ENCODE measurements at regions not wholly inside any gene's neighbourhood (a gene's known extent, or its start where the extent isn't known, plus 50 kb on each side); places are given as distances from the start of the nearest gene placed in this dataset.

DNA sequence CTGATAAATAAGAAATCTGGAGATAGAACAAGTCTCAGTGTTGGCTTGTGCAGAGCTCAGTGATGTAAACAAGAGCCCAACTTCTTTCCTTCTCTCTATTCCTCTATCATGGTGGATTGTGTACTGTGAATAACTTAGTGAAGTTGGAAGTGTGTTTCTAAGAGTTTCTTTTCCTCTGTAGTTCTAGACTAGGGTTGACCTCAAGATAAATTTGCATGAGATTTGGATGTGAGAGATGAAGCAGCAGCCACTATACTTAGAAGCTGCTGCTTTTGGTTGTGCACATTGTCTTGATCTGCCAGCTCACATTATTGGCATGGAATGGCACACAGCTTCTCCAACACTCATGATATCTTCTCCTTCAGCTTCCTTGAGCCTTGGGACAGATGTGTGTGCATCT, 198.9 kb upstream of the ZP4 start:
- no peaks in the 10 kb centered on the region for H3K36me3 ChIP-seq (ENCODE audit: control insufficient read depth, insufficient read depth, low read length)
- Mint-ChIP-seq H3K4me1 (no peaks in the 10 kb centered on the region), H3K27ac (no peak overlapping the region), H3K27me3 (no peaks in the 10 kb centered on the region), H3K36me3 (no peaks in the 10 kb centered on the region), H3K9me3 (peaks cover 0 to 27% (median 4%) of the 10 kb centered on the region in 7 donors), H3K4me3 (no peak overlapping the region)
- H3K27me3 ChIP-seq (ENCODE audit: control insufficient read depth, insufficient read depth, low read length) = no peaks in the 10 kb centered on the region
- no peak for ATAC-seq (ENCODE audit: low read depth in 2 of 2)
- H3K4me1 ChIP-seq (ENCODE audit: control insufficient read depth, insufficient read depth, low read length, poor library complexity, severe bottlenecking) = no peaks in the 10 kb centered on the region
- no peak overlapping the region for H3K4me3 ChIP-seq (ENCODE audit: low read depth, low read length)
- H3K9me3 ChIP-seq (ENCODE audit: control insufficient read depth in 2 of 2, low read length in 2 of 2) = no peaks in the 10 kb centered on the region
- DNase-seq = no peak
- H3K27ac ChIP-seq (ENCODE audit: insufficient read depth, low read length, poor library complexity, severe bottlenecking) = no peak overlapping the region

- Mint-ChIP-seq H3K27me3 (no peaks in the 10 kb centered on the region), H3K4me3 (no peak overlapping the region), H3K27ac (no peak overlapping the region), H3K36me3 (no peaks in the 10 kb centered on the region), H3K9me3 (peaks cover 0 to 30% (median 5%) of the 10 kb centered on the region in 7 donors), H3K4me1 (no peaks in the 10 kb centered on the region)
- ATAC-seq (ENCODE audit: low read depth in 2 of 2) (no peak), DNase-seq (no peak)
- H3K27me3 ChIP-seq (ENCODE audit: control insufficient read depth, insufficient read depth, low read length) = no peaks in the 10 kb centered on the region
- no peaks in the 10 kb centered on the region for H3K9me3 ChIP-seq (ENCODE audit: control insufficient read depth in 2 of 2, low read length in 2 of 2)
- no peak overlapping the region for H3K27ac ChIP-seq (ENCODE audit: insufficient read depth, low read length, poor library complexity, severe bottlenecking)
- no peaks in the 10 kb centered on the region for H3K4me1 ChIP-seq (ENCODE audit: control insufficient read depth, insufficient read depth, low read length, poor library complexity, severe bottlenecking)
- H3K36me3 ChIP-seq (ENCODE audit: control insufficient read depth, insufficient read depth, low read length) = no peaks in the 10 kb centered on the region
- no peak overlapping the region for H3K4me3 ChIP-seq (ENCODE audit: low read depth, low read length)
Measured at GRCh38 chr1:238088560-238089290, 198.0 kb upstream of the ZP4 start.

DNA sequence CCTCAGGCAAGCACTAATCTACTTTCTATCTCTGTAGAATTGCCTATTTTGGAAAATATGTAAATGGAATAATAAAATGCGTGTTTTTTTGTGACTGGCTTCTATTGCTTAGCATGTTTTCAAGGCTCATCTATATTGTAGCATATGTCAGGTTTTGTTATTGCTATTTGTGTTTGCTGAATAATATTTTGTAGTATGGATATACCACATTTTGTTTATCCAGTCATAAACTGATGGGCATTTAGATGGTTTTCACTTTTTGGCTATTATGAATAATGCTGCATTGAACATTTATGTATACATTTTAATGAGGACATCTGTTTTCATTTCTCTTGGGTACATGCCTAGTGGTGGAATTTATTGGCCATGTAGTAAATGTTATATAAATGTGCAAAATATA, 183.3 kb upstream of the ZP4 start:
- no peak overlapping the region for H3K4me3 Mint-ChIP-seq
- Histone ChIP-seq H3K36me3 (ENCODE audit: control insufficient read depth, insufficient read depth, low read length) (no peaks in the 10 kb centered on the region), H3K27ac (ENCODE audit: insufficient read depth, low read length, poor library complexity, severe bottlenecking) (no peak overlapping the region), H3K9me3 (ENCODE audit: control insufficient read depth in 2 of 2, low read length in 2 of 2) (peaks cover 0 to 1% of the 10 kb centered on the region in 2 experiments), H3K4me3 (ENCODE audit: low read depth, low read length) (no peak overlapping the region), H3K4me1 (ENCODE audit: control insufficient read depth, insufficient read depth, low read length, poor library complexity, severe bottlenecking) (no peaks in the 10 kb centered on the region), H3K27me3 (ENCODE audit: control insufficient read depth, insufficient read depth, low read length) (no peaks in the 10 kb centered on the region)
- ATAC-seq (ENCODE audit: low read depth in 2 of 2) (no peak), DNase-seq (no peak)
- H3K4me1 Mint-ChIP-seq = no peaks in the 10 kb centered on the region
- no peaks in the 10 kb centered on the region for H3K27me3 Mint-ChIP-seq
- H3K36me3 Mint-ChIP-seq = no peaks in the 10 kb centered on the region
- peaks cover 2 to 20% (median 5%) of the 10 kb centered on the region in 7 donors for H3K9me3 Mint-ChIP-seq
- H3K27ac Mint-ChIP-seq = no peak overlapping the region

GRCh38 chr1:238071061-238071460, 180.3 kb upstream of the ZP4 start:
- ATAC-seq (ENCODE audit: low read depth in 2 of 2) (no peak), DNase-seq (no peak)
- no peaks in the 10 kb centered on the region for H3K36me3 Mint-ChIP-seq
- no peak overlapping the region for H3K4me3 Mint-ChIP-seq
- H3K4me1 ChIP-seq (ENCODE audit: control insufficient read depth, insufficient read depth, low read length, poor library complexity, severe bottlenecking) = no peaks in the 10 kb centered on the region
- no peak overlapping the region for H3K27ac ChIP-seq (ENCODE audit: insufficient read depth, low read length, poor library complexity, severe bottlenecking)
- H3K9me3 Mint-ChIP-seq = peaks cover 0 to 11% (median 5%) of the 10 kb centered on the region in 7 donors
- no peaks in the 10 kb centered on the region for H3K9me3 ChIP-seq (ENCODE audit: control insufficient read depth in 2 of 2, low read length in 2 of 2)
- H3K4me3 ChIP-seq (ENCODE audit: low read depth, low read length) = no peak overlapping the region
- no peaks in the 10 kb centered on the region for H3K4me1 Mint-ChIP-seq
- no peaks in the 10 kb centered on the region for H3K36me3 ChIP-seq (ENCODE audit: control insufficient read depth, insufficient read depth, low read length)
- H3K27me3 Mint-ChIP-seq = no peaks in the 10 kb centered on the region
- H3K27me3 ChIP-seq (ENCODE audit: control insufficient read depth, insufficient read depth, low read length) = no peaks in the 10 kb centered on the region
- no peak overlapping the region for H3K27ac Mint-ChIP-seq

GRCh38 chr1:238063454-238063853, 172.7 kb upstream of the ZP4 start:
- DNase-seq = no peak
- no peaks in the 10 kb centered on the region for H3K27me3 ChIP-seq (ENCODE audit: control insufficient read depth, insufficient read depth, low read length)
- no peaks in the 10 kb centered on the region for H3K27me3 Mint-ChIP-seq
- no peak overlapping the region for H3K4me3 Mint-ChIP-seq
- no peaks in the 10 kb centered on the region for H3K36me3 ChIP-seq (ENCODE audit: control insufficient read depth, insufficient read depth, low read length)
- no peak overlapping the region for H3K27ac Mint-ChIP-seq
- peaks cover 0 to 13% (median 4%) of the 10 kb centered on the region in 7 donors for H3K9me3 Mint-ChIP-seq
- peaks cover 0 to 2% of the 10 kb centered on the region in 2 experiments for H3K9me3 ChIP-seq (ENCODE audit: control insufficient read depth in 2 of 2, low read length in 2 of 2)
- no peaks in the 10 kb centered on the region for H3K4me1 ChIP-seq (ENCODE audit: control insufficient read depth, insufficient read depth, low read length, poor library complexity, severe bottlenecking)
- no peak overlapping the region for H3K4me3 ChIP-seq (ENCODE audit: low read depth, low read length)
- no peak for ATAC-seq (ENCODE audit: low read depth in 2 of 2)
- no peaks in the 10 kb centered on the region for H3K4me1 Mint-ChIP-seq
- H3K27ac ChIP-seq (ENCODE audit: insufficient read depth, low read length, poor library complexity, severe bottlenecking) = no peak overlapping the region
- no peaks in the 10 kb centered on the region for H3K36me3 Mint-ChIP-seq

DNA sequence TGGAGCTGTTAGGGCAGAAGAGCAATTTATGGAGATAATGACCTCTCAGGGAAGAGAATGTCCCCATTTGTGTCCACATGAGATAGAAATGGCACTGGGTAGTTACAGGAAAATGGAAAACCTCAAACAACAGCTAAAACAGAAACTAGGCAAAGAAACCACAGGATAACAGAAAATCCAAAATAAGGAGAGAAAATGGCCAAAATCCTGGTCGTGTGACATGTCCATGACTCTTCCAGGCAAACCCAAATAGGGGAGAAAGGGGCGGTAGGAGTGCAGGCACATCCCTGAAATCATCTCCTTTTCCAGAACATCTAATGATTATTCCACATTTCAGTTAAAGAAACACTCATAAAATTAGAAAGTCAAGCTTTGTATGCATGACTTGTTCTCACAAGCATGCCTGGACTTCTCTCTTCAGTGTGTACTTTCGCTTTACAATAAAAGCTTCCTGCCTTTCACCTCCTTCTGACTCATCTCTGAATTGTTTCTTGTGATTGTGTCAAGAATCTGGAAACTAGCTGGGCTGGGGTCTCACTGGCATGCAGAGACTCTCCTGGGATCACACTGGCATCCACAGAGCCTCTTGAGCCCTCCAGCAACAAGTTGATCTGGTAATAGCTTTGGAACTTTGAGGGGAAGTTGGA, 171.4 kb upstream of the ZP4 start:
- H3K36me3 Mint-ChIP-seq = no peaks in the 10 kb centered on the region
- H3K9me3 ChIP-seq (ENCODE audit: control insufficient read depth in 2 of 2, low read length in 2 of 2) = peaks cover 0 to 7% of the 10 kb centered on the region in 2 experiments
- no peak overlapping the region for H3K4me3 Mint-ChIP-seq

DNA sequence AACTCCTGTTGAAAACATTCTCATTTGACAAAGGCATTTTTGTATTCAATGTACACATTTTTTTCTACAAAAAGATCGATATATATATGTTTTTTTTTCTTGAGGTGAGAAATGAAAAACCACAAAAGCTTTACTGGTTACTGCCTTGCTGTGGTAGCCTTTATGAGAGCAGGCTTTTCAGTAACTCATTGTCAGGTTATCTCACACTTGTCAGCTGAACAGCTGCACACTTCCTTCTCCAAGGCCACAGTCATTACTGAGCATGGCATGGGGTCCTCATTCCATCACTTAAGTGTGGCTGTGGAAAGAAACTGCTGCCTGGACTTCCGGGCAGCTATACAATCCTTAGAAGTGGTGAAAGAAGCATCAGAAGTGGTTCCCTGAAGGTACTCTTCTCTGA, 169.3 kb upstream of the ZP4 start:
- Histone ChIP-seq H3K4me1 (ENCODE audit: control insufficient read depth, insufficient read depth, low read length, poor library complexity, severe bottlenecking) (no peaks in the 10 kb centered on the region), H3K27me3 (ENCODE audit: control insufficient read depth, insufficient read depth, low read length) (no peaks in the 10 kb centered on the region), H3K4me3 (ENCODE audit: low read depth, low read length) (no peak overlapping the region), H3K27ac (ENCODE audit: insufficient read depth, low read length, poor library complexity, severe bottlenecking) (no peak overlapping the region), H3K9me3 (ENCODE audit: control insufficient read depth in 2 of 2, low read length in 2 of 2) (peaks cover 0 to 7% of the 10 kb centered on the region in 2 experiments), H3K36me3 (ENCODE audit: control insufficient read depth, insufficient read depth, low read length) (no peaks in the 10 kb centered on the region)
- H3K4me3 Mint-ChIP-seq = no peak overlapping the region
- H3K9me3 Mint-ChIP-seq = peaks cover 0 to 18% (median 4%) of the 10 kb centered on the region in 7 donors
- no peaks in the 10 kb centered on the region for H3K4me1 Mint-ChIP-seq
- no peak for ATAC-seq (ENCODE audit: low read depth in 2 of 2)
- H3K36me3 Mint-ChIP-seq = no peaks in the 10 kb centered on the region
- H3K27me3 Mint-ChIP-seq = no peaks in the 10 kb centered on the region
- DNase-seq = no peak
- no peak overlapping the region for H3K27ac Mint-ChIP-seq

More for the DNA sequence above, 171.4 kb upstream of the ZP4 start:
- no peaks in the 10 kb centered on the region for H3K36me3 ChIP-seq (ENCODE audit: control insufficient read depth, insufficient read depth, low read length)
- H3K4me3 ChIP-seq (ENCODE audit: low read depth, low read length) = no peak overlapping the region
- no peak overlapping the region for H3K27ac ChIP-seq (ENCODE audit: insufficient read depth, low read length, poor library complexity, severe bottlenecking)
- no peak overlapping the region for H3K27ac Mint-ChIP-seq
- ATAC-seq (ENCODE audit: low read depth in 2 of 2) (no peak), DNase-seq (no peak)
- H3K9me3 Mint-ChIP-seq = peaks cover 2 to 18% (median 4%) of the 10 kb centered on the region in 7 donors
- H3K27me3 ChIP-seq (ENCODE audit: control insufficient read depth, insufficient read depth, low read length) = no peaks in the 10 kb centered on the region
- no peaks in the 10 kb centered on the region for H3K4me1 Mint-ChIP-seq
- no peaks in the 10 kb centered on the region for H3K4me1 ChIP-seq (ENCODE audit: control insufficient read depth, insufficient read depth, low read length, poor library complexity, severe bottlenecking)
- no peaks in the 10 kb centered on the region for H3K27me3 Mint-ChIP-seq

Measured in CD4-positive, CD25-positive, alpha-beta regulatory T cell (primary cell).